RWPE2 (cell line): ENCODE measurements at regions not wholly inside any gene's neighbourhood (a gene's known extent, or its start where the extent isn't known, plus 50 kb on each side); places are given as distances from the start of the nearest gene placed in this dataset.

Source experiments
- ATAC-seq: fragments of 200-7000 bp; cut with Tn5 transposase; 3 replicates; pipeline ENCODE4 v1.9.1; 2021; ENCODE audit warnings: low read depth
- DNase-seq: peaks from one replicate; pipeline ENCODE4 v3.0.0-alpha.2; 2020; ENCODE audit warnings: low spot score
- H3K27ac ChIP-seq: fragments of 450-650 bp; 2 replicates; pipeline ENCODE4 v1.5.1; 2017; ENCODE audit warnings: mild to moderate bottlenecking; ENCODE audit not compliant: poor library complexity, severe bottlenecking
- H3K27me3 ChIP-seq: fragments of 250-450 bp; sonication (Bioruptor Pico); 2 replicates; pipeline ENCODE4 v1.5.1; 2021; ENCODE audit warnings: mild to moderate bottlenecking, moderate library complexity; ENCODE audit not compliant: insufficient read depth, poor library complexity, severe bottlenecking
- H3K36me3 ChIP-seq: fragments of 250-450 bp; sonication (Bioruptor Pico); 2 replicates; pipeline ENCODE4 v1.5.1; 2020; ENCODE audit warnings: low read depth, mild to moderate bottlenecking, moderate library complexity
- H3K4me1 ChIP-seq: fragments of 250-450 bp; sonication (Bioruptor Pico); 2 replicates; pipeline ENCODE4 v1.5.1; 2021; ENCODE audit warnings: mild to moderate bottlenecking, moderate library complexity; ENCODE audit not compliant: insufficient read depth, poor library complexity, severe bottlenecking
- H3K4me3 ChIP-seq: fragments of 250-450 bp; sonication (Bioruptor Pico); 2 replicates; pipeline ENCODE4 v1.5.1; 2021; ENCODE audit warnings: mild to moderate bottlenecking, moderate library complexity; ENCODE audit not compliant: severe bottlenecking
- H3K9me3 ChIP-seq: fragments of 250-450 bp; sonication (Bioruptor Pico); 2 replicates; pipeline ENCODE4 v1.5.1; 2021; ENCODE audit warnings: mild to moderate bottlenecking, moderate library complexity; ENCODE audit not compliant: severe bottlenecking
- TF ChIP-seq, protein P1 (sequence below): fragments of 450-650 bp; IDR thresholded peaks from one replicate; pipeline ENCODE4 v1.5.1; 2017; ENCODE audit warnings: mild to moderate bottlenecking, moderate library complexity; ENCODE audit not compliant: poor library complexity, severe bottlenecking

DNA sequence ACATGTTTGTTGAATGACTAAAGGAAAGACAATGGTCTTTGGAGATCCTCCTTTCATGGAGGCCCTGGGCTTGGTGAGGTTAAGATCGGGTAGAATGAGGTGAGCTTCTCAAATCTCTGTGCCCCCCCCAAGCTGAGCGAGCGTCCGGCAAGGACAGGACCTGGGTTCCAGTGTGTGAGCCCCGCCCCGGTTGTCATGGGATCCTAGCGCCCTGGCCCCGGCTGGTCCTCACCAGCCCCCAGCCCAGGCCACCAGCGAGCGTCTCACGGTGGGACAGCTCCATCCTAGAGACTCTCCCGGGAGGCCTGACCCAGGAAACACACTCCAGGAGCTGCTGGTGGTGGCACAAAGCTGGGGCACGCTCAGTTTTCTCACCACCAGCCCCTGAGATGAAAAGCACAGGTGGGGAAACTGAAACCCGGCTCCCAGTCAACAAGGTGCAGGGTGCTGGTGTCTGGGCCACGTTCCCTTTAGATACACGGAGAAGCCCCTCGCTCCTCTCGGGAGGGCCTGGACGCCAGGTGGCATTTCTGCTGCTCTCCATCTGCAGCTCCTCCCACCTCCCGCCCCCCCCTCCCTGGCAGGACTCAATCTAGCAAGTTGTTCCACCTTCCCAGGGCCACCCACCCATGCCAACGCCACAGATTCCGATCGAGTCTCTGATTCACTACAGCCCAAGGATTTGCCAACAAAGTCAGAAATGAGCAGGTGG is 131.3 kb upstream of the PPP1R26 start:
- no peak overlapping the region for H3K27ac ChIP-seq
- TF ChIP-seq, protein P1, sequence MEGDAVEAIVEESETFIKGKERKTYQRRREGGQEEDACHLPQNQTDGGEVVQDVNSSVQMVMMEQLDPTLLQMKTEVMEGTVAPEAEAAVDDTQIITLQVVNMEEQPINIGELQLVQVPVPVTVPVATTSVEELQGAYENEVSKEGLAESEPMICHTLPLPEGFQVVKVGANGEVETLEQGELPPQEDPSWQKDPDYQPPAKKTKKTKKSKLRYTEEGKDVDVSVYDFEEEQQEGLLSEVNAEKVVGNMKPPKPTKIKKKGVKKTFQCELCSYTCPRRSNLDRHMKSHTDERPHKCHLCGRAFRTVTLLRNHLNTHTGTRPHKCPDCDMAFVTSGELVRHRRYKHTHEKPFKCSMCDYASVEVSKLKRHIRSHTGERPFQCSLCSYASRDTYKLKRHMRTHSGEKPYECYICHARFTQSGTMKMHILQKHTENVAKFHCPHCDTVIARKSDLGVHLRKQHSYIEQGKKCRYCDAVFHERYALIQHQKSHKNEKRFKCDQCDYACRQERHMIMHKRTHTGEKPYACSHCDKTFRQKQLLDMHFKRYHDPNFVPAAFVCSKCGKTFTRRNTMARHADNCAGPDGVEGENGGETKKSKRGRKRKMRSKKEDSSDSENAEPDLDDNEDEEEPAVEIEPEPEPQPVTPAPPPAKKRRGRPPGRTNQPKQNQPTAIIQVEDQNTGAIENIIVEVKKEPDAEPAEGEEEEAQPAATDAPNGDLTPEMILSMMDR, result no peak

GRCh38 chr9:135348788-135349150 is 130.8 kb upstream of the PPP1R26 start:
- peaks cover 68% of the 10 kb centered on the region for H3K27me3 ChIP-seq
- H3K4me3 ChIP-seq, result no peak overlapping the region
- no peak overlapping the region for H3K27ac ChIP-seq
- TF ChIP-seq, protein P1, result no peak
- H3K4me1 ChIP-seq, result no peaks in the 10 kb centered on the region
- ATAC-seq (no peak), DNase-seq (no peak)
- no peaks in the 10 kb centered on the region for H3K9me3 ChIP-seq
- no peaks in the 10 kb centered on the region for H3K36me3 ChIP-seq

More for the DNA sequence above, 131.3 kb upstream of the PPP1R26 start:
- ATAC-seq, result no peak
- peak; percentile 56 for DNase-seq
- Histone ChIP-seq H3K36me3 (no peaks in the 10 kb centered on the region), H3K4me3 (no peak overlapping the region), H3K27me3 (peaks cover 74% of the 10 kb centered on the region), H3K9me3 (no peaks in the 10 kb centered on the region), H3K4me1 (no peaks in the 10 kb centered on the region)

GRCh38 chr9:135349212-135350002 is 130.2 kb upstream of the PPP1R26 start:
- Histone ChIP-seq H3K27me3 (peaks cover 68% of the 10 kb centered on the region), H3K9me3 (no peaks in the 10 kb centered on the region), H3K4me1 (no peaks in the 10 kb centered on the region), H3K4me3 (no peak overlapping the region), H3K36me3 (no peaks in the 10 kb centered on the region), H3K27ac (no peak overlapping the region)
- no peak for ATAC-seq
- TF ChIP-seq, protein P1, result no peak
- no peak for DNase-seq

GRCh38 chr9:135350003-135350315 is 129.6 kb upstream of the PPP1R26 start:
- no peaks in the 10 kb centered on the region for H3K9me3 ChIP-seq
- no peaks in the 10 kb centered on the region for H3K36me3 ChIP-seq
- no peak overlapping the region for H3K4me3 ChIP-seq
- H3K4me1 ChIP-seq, result no peaks in the 10 kb centered on the region
- DNase-seq (no peak), ATAC-seq (no peak)
- no peak overlapping the region for H3K27ac ChIP-seq
- TF ChIP-seq, protein P1, result no peak
- peaks cover 69% of the 10 kb centered on the region for H3K27me3 ChIP-seq

- no peak for ATAC-seq
- Histone ChIP-seq H3K9me3 (no peaks in the 10 kb centered on the region), H3K36me3 (no peaks in the 10 kb centered on the region), H3K27ac (no peak overlapping the region), H3K27me3 (peaks cover 44% of the 10 kb centered on the region), H3K4me1 (no peaks in the 10 kb centered on the region), H3K4me3 (no peak overlapping the region)
- DNase-seq, result no peak
- TF ChIP-seq, protein P1, result no peak
These were observed 125.6 kb upstream of the PPP1R26 start for GRCh38 chr9:135353935-135354334.
